ENCODE measurements at regions not wholly inside any gene's neighbourhood (a gene's known extent, or its start where the extent isn't known, plus 50 kb on each side); places are given as distances from the start of the nearest gene placed in this dataset.

GRCh38 chr3:26368312-26368711, 254.3 kb upstream of the LRRC3B start:
- Histone ChIP-seq H3K4me3 (no peak overlapping the region), H3K27ac (no peak overlapping the region), H3K27me3 (no peaks in the 10 kb centered on the region), H3K4me1 (no peaks in the 10 kb centered on the region), H3K36me3 (no peaks in the 10 kb centered on the region), H3K9me3 (no peaks in the 10 kb centered on the region)
- intact Hi-C loops (cut with DNase I), result no loop called here
- DNase-seq, result no peak
- TF ChIP-seq POLR2A (IDR thresholded peaks at IDR 0.05) (no peak), CTCF (IDR thresholded peaks at IDR 0.05) (no peak)

- H3K4me3 ChIP-seq, result no peak overlapping the region
- no peak overlapping the region for H3K27ac ChIP-seq
- DNase-seq, result no peak
- WGBS, 2 donors, result 78% methylated on average over 7 of the region's 7 CpGs
- intact Hi-C loops (cut with DNase I), result no loop called here
- no peaks in the 10 kb centered on the region for H3K9me3 ChIP-seq
- H3K27me3 ChIP-seq, result no peaks in the 10 kb centered on the region
- H3K4me1 ChIP-seq, result no peaks in the 10 kb centered on the region
- TF ChIP-seq POLR2A (IDR thresholded peaks at IDR 0.05) (no peak), CTCF (IDR thresholded peaks at IDR 0.05) (no peak)
- H3K36me3 ChIP-seq, result no peaks in the 10 kb centered on the region
These were observed 253.4 kb upstream of the LRRC3B start for GRCh38 chr3:26369133-26369532.

GRCh38 chr3:26375843-26376530, 246.6 kb upstream of the LRRC3B start:
- H3K9me3 ChIP-seq, result no peaks in the 10 kb centered on the region
- 39 to 45% methylated on average over 3 of the region's 3 CpGs for WGBS, 2 donors

GRCh38 chr3:26381411-26381810, 241.2 kb upstream of the LRRC3B start:
- Histone ChIP-seq H3K9me3 (no peaks in the 10 kb centered on the region), H3K4me3 (no peak overlapping the region), H3K36me3 (no peaks in the 10 kb centered on the region), H3K4me1 (peaks cover 0 to 6% (median 0%) of the 10 kb centered on the region in 3 donors), H3K27me3 (no peaks in the 10 kb centered on the region), H3K27ac (no peak overlapping the region)
- WGBS, 2 donors, result 15 to 44% methylated on average over 1 of the region's 1 CpG
- intact Hi-C loops (cut with DNase I), result no loop called here
- TF ChIP-seq POLR2A (IDR thresholded peaks at IDR 0.05) (no peak), CTCF (IDR thresholded peaks at IDR 0.05) (no peak)
- DNase-seq, result no peak

More at GRCh38 chr3:26375843-26376530, 246.6 kb upstream of the LRRC3B start:
- H3K27ac ChIP-seq, result no peak overlapping the region
- no peak overlapping the region for H3K4me3 ChIP-seq
- no peaks in the 10 kb centered on the region for H3K27me3 ChIP-seq
- H3K36me3 ChIP-seq, result no peaks in the 10 kb centered on the region
- H3K4me1 ChIP-seq, result no peaks in the 10 kb centered on the region
- no peak for DNase-seq
- TF ChIP-seq POLR2A (IDR thresholded peaks at IDR 0.05) (no peak), CTCF (IDR thresholded peaks at IDR 0.05) (no peak)
- intact Hi-C loops (cut with DNase I), result no loop called here

GRCh38 chr3:26406636-26407035, 215.9 kb upstream of the LRRC3B start:
- 22 to 39% methylated on average over 2 of the region's 2 CpGs for WGBS, 2 donors
- no peaks in the 10 kb centered on the region for H3K36me3 ChIP-seq
- H3K27me3 ChIP-seq, result no peaks in the 10 kb centered on the region
- H3K4me3 ChIP-seq, result no peak overlapping the region
- DNase-seq, result no peak
- intact Hi-C loops (cut with DNase I), result no loop called here
- TF ChIP-seq CTCF (IDR thresholded peaks at IDR 0.05), result no peak
- TF ChIP-seq POLR2A (IDR thresholded peaks at IDR 0.05), result no peak
- no peaks in the 10 kb centered on the region for H3K4me1 ChIP-seq
- H3K9me3 ChIP-seq, result no peaks in the 10 kb centered on the region
- no peak overlapping the region for H3K27ac ChIP-seq
